HG03520 (cell line): ENCODE measurements at regions not wholly inside any gene's neighbourhood (a gene's known extent, or its start where the extent isn't known, plus 50 kb on each side); places are given as distances from the start of the nearest gene placed in this dataset.

Experiments
- ATAC-seq: cut with Tn5 transposase; IDR thresholded peaks from one replicate; pipeline ENCODE4 v1.9.1; 2021; ENCODE audit warnings: mild to moderate bottlenecking, moderate library complexity; ENCODE audit not compliant: unreplicated experiment

- ATAC-seq: no peak
Measured at GRCh38 chr7:88515301-88515700, 208.6 kb upstream of the STEAP4 start.

GRCh38 chr7:88509341-88509740 lies 202.6 kb upstream of the STEAP4 start:
- ATAC-seq: no peak

- no peak for ATAC-seq
Measured at GRCh38 chr7:88500131-88500530, 193.4 kb upstream of the STEAP4 start.

- ATAC-seq: no peak
Measured at GRCh38 chr7:88495881-88496725, 189.4 kb upstream of the STEAP4 start.

GRCh38 chr7:88492153-88492552 lies 185.5 kb upstream of the STEAP4 start:
- no peak for ATAC-seq

GRCh38 chr7:88490874-88491273 lies 184.2 kb upstream of the STEAP4 start:
- ATAC-seq: no peak

GRCh38 chr7:88490161-88490560 lies 183.5 kb upstream of the STEAP4 start:
- ATAC-seq: no peak

- ATAC-seq: no peak
Measured at GRCh38 chr7:88485821-88486220, 179.1 kb upstream of the STEAP4 start.

GRCh38 chr7:88484551-88484950 lies 177.9 kb upstream of the STEAP4 start:
- no peak for ATAC-seq

GRCh38 chr7:88480896-88481295 lies 174.2 kb upstream of the STEAP4 start:
- ATAC-seq: no peak

- ATAC-seq: no peak
Measured at GRCh38 chr7:88480271-88480670, 173.6 kb upstream of the STEAP4 start.

- no peak for ATAC-seq
Measured at GRCh38 chr7:88477976-88478375, 171.3 kb upstream of the STEAP4 start.

- no peak for ATAC-seq
Measured at GRCh38 chr7:88465600-88465999, 158.9 kb upstream of the STEAP4 start.

- ATAC-seq: no peak
Measured at GRCh38 chr7:88462799-88463198, 156.1 kb upstream of the STEAP4 start.

GRCh38 chr7:88460650-88461049 lies 154.0 kb upstream of the STEAP4 start:
- ATAC-seq: no peak

GRCh38 chr7:88458946-88459345 lies 152.3 kb upstream of the STEAP4 start:
- no peak for ATAC-seq

- no peak for ATAC-seq
Measured at GRCh38 chr7:88458279-88458678, 151.6 kb upstream of the STEAP4 start.

GRCh38 chr7:88457320-88457719 lies 150.6 kb upstream of the STEAP4 start:
- ATAC-seq: no peak

- ATAC-seq: no peak
Measured at GRCh38 chr7:88456490-88456889, 149.8 kb upstream of the STEAP4 start.

GRCh38 chr7:88455696-88456095 lies 149.0 kb upstream of the STEAP4 start:
- ATAC-seq: no peak

- peak; percentile 65 for ATAC-seq
Measured at GRCh38 chr7:88452646-88453045, 146.0 kb upstream of the STEAP4 start.

- ATAC-seq: no peak
Measured at GRCh38 chr7:88450874-88451273, 144.2 kb upstream of the STEAP4 start.

- ATAC-seq: no peak
Measured at GRCh38 chr7:88449410-88449809, 142.7 kb upstream of the STEAP4 start.
